Upper lobe of left lung (tissue), 6 donors: ENCODE measurements at regions not wholly inside any gene's neighbourhood (a gene's known extent, or its start where the extent isn't known, plus 50 kb on each side); places are given as distances from the start of the nearest gene placed in this dataset.

Experiments used
- ATAC-seq, 2 donors: fragments of 200-7000 bp; cut with Tn5 transposase; one replicate each; pipeline ENCODE4 v1.9.1; 2022; ENCODE audit warnings: mild to moderate bottlenecking in 2 of 2, moderate library complexity in 2 of 2; ENCODE audit not compliant: low FRiP score in 2 of 2
- DNase-seq, 2 donors: peaks; one replicate each; pipeline ENCODE4 v3.0.0-alpha.2; 2019 to 2020
- H3K27ac ChIP-seq, 4 donors: fragments of 200-600 bp; sonication (generic); one replicate each; pipeline ENCODE4 v1.5.1; 2016 to 2019
- H3K27me3 ChIP-seq, 4 donors: fragments of 200-600 bp; sonication (generic); one replicate each; pipeline ENCODE4 v1.5.1; 2017 to 2019
- H3K36me3 ChIP-seq, 4 donors: fragments of 200-600 bp; sonication (generic); one replicate each; pipeline ENCODE4 v1.5.1; 2016 to 2019
- H3K4me1 ChIP-seq, 4 donors: fragments of 200-600 bp; sonication (generic); one replicate each; pipeline ENCODE4 v1.5.1; 2018 to 2019
- H3K4me3 ChIP-seq, 4 donors: fragments of 200-600 bp; sonication (generic); one replicate each; pipeline ENCODE4 v1.5.1; 2017 to 2019; ENCODE audit warnings: mild to moderate bottlenecking in 2 of 4, moderate library complexity in 1 of 4
- H3K9me3 ChIP-seq, 4 donors: fragments of 200-600 bp; sonication (generic); one replicate each; pipeline ENCODE4 v1.5.1; 2018 to 2019
- EP300 ChIP-seq, 4 donors: sonication (generic); formaldehyde crosslinking; IDR thresholded peaks; one replicate each; pipeline ENCODE4 v1.5.1; 2017; ENCODE audit warnings: antibody characterized with exemption in 4 of 4, control low read depth in 2 of 4
- POLR2A ChIP-seq, 4 donors: fragments of 450-650 bp; IDR thresholded peaks; one replicate each; pipeline ENCODE4 v1.5.1; 2016 to 2017; ENCODE audit warnings: antibody characterized with exemption in 4 of 4, mild to moderate bottlenecking in 2 of 4
- POLR2AphosphoS5 ChIP-seq, 2 donors: sonication (generic); formaldehyde crosslinking; IDR thresholded peaks; one replicate each; pipeline ENCODE4 v1.5.1; 2017; ENCODE audit warnings: antibody characterized with exemption in 2 of 2
- WGBS, 2 donors: methylation state at CpG; one replicate each; pipeline ENCODE4 v1.1.5; 2017 to 2018; 5-methylcytosine and 5-hydroxymethylcytosine counted together
- TF ChIP-seq, protein P1 (sequence below), 6 experiments: fragments of 450-650 bp in 4 of 6; fragments of 200-600 bp in 2 of 6; sonication (generic) in 2 of 6; IDR thresholded peaks; one replicate each; pipeline ENCODE4 v1.5.1; 2016 to 2019; ENCODE audit warnings: antibody characterized with exemption in 6 of 6
- donor health status: DM: no; HTN: no; CAD: no; lungs with moderate emphysema.
- donor health status: DM: no; HTN: yes; CAD: no; lungs with severe emphysema.

DNA sequence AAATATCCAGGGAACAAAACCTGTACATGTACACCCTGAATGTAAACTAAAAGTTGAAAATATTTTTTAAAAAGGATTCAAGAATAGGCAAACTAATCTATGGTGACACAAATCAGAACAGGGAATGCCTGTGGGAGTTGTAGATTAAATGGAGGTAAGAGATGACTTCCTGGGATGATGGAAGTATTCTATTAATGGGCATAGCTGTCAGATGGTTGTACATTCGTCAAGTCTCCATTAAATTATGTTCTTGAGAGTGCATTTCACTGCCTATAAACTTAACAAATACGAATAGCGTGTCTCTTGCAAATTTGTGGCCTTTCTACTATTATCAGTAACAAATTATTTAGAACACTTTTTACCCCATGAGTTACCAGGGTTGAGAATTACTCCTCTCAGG is 207.0 kb downstream of the HNMT start:
- 50 to 63% methylated on average over 3 of the region's 3 CpGs for WGBS, 2 donors
- Histone ChIP-seq H3K4me1 (no peaks in the 10 kb centered on the region), H3K27me3 (no peaks in the 10 kb centered on the region), H3K9me3 (peaks cover 0 to 4% (median 0%) of the 10 kb centered on the region in 4 donors), H3K36me3 (no peaks in the 10 kb centered on the region), H3K27ac (no peak overlapping the region), H3K4me3 (no peak overlapping the region)
- ATAC-seq (no peak), DNase-seq (no peak)
- TF ChIP-seq EP300 (IDR thresholded peaks at IDR 0.05), result no peak
- no peak for TF ChIP-seq POLR2AphosphoS5 (IDR thresholded peaks at IDR 0.05)
- TF ChIP-seq, protein P1, sequence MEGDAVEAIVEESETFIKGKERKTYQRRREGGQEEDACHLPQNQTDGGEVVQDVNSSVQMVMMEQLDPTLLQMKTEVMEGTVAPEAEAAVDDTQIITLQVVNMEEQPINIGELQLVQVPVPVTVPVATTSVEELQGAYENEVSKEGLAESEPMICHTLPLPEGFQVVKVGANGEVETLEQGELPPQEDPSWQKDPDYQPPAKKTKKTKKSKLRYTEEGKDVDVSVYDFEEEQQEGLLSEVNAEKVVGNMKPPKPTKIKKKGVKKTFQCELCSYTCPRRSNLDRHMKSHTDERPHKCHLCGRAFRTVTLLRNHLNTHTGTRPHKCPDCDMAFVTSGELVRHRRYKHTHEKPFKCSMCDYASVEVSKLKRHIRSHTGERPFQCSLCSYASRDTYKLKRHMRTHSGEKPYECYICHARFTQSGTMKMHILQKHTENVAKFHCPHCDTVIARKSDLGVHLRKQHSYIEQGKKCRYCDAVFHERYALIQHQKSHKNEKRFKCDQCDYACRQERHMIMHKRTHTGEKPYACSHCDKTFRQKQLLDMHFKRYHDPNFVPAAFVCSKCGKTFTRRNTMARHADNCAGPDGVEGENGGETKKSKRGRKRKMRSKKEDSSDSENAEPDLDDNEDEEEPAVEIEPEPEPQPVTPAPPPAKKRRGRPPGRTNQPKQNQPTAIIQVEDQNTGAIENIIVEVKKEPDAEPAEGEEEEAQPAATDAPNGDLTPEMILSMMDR (IDR thresholded peaks at IDR 0.05), result no peak
- TF ChIP-seq POLR2A (IDR thresholded peaks at IDR 0.05), result no peak

DNA sequence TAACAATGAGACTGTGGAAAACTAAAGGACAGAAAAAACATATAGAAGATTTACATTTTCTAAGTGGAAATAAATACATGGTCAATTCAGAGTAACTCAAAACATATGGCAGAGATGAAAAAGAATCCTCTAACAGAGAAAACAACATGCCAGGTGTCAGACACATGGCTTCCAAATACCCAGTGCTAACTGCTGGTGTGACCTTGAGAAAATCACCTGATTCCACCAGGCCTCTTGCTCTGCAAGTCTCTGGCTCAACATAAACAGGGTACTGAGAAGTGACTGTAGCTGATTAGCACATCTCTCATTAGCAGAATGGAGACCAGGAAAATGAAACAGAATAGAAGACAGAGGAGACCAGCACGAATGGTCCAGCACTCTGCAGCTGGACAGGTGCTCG is 210.8 kb downstream of the HNMT start:
- no peaks in the 10 kb centered on the region for H3K27me3 ChIP-seq
- H3K36me3 ChIP-seq, result no peaks in the 10 kb centered on the region
- H3K9me3 ChIP-seq, result no peaks in the 10 kb centered on the region
- H3K4me1 ChIP-seq, result no peaks in the 10 kb centered on the region
- WGBS, 2 donors, result 79 to 96% methylated on average over 2 of the region's 2 CpGs
- DNase-seq (no peak), ATAC-seq (no peak)
- H3K27ac ChIP-seq, result no peak overlapping the region
- TF ChIP-seq POLR2A (IDR thresholded peaks at IDR 0.05) (no peak), POLR2AphosphoS5 (IDR thresholded peaks at IDR 0.05) (no peak), EP300 (IDR thresholded peaks at IDR 0.05) (no peak)
- TF ChIP-seq, protein P1 (IDR thresholded peaks at IDR 0.05), result no peak
- no peak overlapping the region for H3K4me3 ChIP-seq

DNA sequence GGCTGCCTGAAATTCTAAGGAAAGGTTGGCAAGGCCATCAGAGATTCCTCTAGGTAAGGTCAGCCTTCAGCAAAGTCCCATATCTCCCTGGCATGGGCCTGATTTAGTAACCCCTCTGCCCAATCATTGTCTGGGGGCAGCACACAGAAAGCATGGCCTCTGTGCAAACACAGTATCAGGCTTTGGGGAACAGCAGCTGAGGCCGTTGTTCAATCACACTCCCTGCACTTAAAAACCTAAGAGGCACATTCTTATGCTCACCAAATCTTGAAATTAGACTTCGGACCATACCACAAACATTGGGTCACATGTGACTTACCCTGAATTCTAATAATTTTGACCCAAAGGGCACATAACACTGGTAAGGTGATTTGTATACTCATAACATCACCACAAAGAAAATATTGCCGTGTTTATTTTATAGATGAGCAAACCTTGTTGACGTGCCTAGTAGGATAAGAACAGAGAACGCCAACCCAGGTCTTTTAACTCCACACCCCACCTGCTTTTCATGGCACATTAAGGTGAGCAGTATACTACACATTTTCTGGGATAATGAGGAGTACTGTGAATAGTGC is 212.7 kb downstream of the HNMT start:
- Histone ChIP-seq H3K9me3 (no peaks in the 10 kb centered on the region), H3K4me1 (no peaks in the 10 kb centered on the region), H3K4me3 (no peak overlapping the region), H3K27me3 (no peaks in the 10 kb centered on the region), H3K36me3 (no peaks in the 10 kb centered on the region), H3K27ac (no peak overlapping the region)
- peak in 1 of 2 donors; percentile 65 for ATAC-seq
- TF ChIP-seq, protein P1 (IDR thresholded peaks at IDR 0.05), result no peak
- TF ChIP-seq POLR2AphosphoS5 (IDR thresholded peaks at IDR 0.05) (no peak), POLR2A (IDR thresholded peaks at IDR 0.05) (no peak), EP300 (IDR thresholded peaks at IDR 0.05) (no peak)
- no peak for DNase-seq
- WGBS, 2 donors, result 74 to 77% methylated on average over 5 of the region's 5 CpGs

DNA sequence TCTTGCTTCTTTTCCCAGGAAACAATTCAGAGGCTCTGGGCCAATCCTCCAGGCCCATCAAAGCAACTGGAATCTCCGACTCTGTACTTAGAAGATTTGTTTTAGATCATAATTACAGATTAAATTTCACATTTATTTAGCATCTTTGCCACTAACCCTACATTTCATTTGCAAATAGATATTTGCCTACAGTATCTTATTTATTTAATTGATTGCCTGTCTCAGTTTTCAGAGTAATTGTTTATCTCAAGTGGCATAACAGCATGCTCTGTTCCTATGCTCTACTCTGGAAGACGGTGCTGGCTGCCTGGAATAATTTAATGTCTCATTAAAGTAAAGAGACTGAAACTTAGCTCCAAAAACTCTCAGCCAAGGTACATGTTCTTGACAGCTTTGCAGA is 213.4 kb downstream of the HNMT start:
- 54 to 59% methylated on average over 2 of the region's 2 CpGs for WGBS, 2 donors

More for the DNA sequence above, 213.4 kb downstream of the HNMT start:
- Histone ChIP-seq H3K9me3 (no peaks in the 10 kb centered on the region), H3K4me3 (no peak overlapping the region), H3K27ac (no peak overlapping the region), H3K27me3 (no peaks in the 10 kb centered on the region), H3K36me3 (no peaks in the 10 kb centered on the region), H3K4me1 (no peaks in the 10 kb centered on the region)
- TF ChIP-seq, protein P1 (IDR thresholded peaks at IDR 0.05), result no peak
- TF ChIP-seq POLR2AphosphoS5 (IDR thresholded peaks at IDR 0.05) (no peak), POLR2A (IDR thresholded peaks at IDR 0.05) (no peak), EP300 (IDR thresholded peaks at IDR 0.05) (no peak)
- DNase-seq (no peak), ATAC-seq (no peak)
